GM21717 (cell line): ENCODE measurements at regions not wholly inside any gene's neighbourhood (a gene's known extent, or its start where the extent isn't known, plus 50 kb on each side); places are given as distances from the start of the nearest gene placed in this dataset.
"Not testable (repeated sequence)": the region's sequence is repeated elsewhere in the genome, so short reads cannot be mapped to it uniquely, and the experiment has no call there.

Source experiments
- ATAC-seq: cut with Tn5 transposase; IDR thresholded peaks from one replicate; pipeline ENCODE4 v1.9.1; 2021; ENCODE audit warnings: mild to moderate bottlenecking, moderate library complexity; ENCODE audit not compliant: unreplicated experiment

DNA sequence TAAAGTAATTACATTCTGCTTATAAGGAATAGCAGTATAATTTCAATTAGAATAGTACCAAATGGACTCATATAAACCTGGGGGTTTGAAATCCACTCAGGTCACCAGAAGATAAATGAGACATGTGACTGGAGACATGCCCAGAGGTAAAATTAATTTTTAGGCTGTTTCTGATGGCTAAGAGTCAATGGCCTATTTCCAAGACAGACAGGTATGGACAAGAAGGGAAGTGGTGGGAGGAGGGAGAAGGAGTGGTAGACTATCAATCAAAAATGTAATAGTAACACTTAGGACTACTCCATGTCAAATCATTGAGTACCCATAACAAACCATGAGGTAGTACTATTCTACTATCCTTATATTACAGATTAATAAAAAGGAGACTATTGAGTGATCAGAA lies 544.0 kb downstream of the GALC start:
- no peak for ATAC-seq

DNA sequence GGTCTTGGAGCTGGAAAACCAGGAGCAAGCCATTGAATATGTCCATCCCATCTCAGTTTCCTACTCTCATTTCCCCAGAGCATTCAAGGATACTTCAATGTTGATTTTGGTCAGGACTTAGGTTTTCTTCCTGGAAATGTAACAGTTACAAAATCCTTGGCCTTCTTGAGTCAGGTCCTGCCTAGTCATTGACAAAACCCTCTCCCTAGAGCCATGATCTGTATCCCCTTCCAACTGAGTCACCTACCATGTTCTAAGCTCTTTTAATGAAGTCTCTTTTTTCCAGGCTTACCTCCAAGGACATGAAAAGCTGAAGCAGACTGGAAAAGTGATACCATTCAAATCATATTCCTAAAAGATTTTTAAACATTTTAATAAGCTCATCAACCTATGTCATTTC lies 549.2 kb downstream of the GALC start:
- no peak for ATAC-seq

DNA sequence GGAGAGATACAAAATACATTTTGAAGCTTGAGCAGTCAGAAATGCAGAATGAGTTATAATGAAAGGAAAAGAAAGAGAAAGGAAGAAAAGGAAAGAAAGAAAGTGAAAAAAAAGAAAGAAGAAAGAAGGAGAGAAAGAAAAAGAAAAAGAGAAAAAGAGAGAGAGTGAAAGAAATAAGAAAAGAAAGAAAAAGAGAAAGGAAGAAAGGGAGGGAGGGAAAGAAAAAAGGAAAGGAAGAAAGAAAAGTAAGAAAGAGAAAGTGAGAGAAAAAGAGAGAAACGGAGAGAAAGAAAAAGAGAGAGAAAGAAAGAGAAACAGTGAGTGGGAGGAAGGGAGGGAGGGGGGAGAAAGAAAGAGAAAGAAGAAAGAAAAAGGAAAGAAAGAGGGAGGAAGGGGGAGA lies 549.9 kb downstream of the GALC start:
- ATAC-seq, result no peak

DNA sequence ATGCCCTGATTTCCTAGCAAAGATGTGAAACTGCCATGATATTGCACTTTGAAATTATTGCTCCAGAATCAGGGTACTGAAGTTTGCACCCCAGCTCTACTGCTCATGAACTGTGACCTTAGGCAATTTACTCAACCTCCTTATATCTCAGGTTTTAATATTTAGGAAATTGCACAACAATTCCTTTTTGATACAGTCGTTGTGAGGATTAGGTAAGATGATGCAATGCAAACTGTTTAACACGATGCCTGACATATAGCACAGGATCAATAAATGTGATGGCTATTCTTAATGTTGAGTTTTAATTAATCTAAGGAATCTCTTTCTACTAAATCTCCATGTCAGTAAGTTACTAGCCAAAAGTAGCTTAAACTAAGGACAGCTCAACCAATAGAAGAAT lies 555.8 kb downstream of the GALC start:
- ATAC-seq, result no peak

DNA sequence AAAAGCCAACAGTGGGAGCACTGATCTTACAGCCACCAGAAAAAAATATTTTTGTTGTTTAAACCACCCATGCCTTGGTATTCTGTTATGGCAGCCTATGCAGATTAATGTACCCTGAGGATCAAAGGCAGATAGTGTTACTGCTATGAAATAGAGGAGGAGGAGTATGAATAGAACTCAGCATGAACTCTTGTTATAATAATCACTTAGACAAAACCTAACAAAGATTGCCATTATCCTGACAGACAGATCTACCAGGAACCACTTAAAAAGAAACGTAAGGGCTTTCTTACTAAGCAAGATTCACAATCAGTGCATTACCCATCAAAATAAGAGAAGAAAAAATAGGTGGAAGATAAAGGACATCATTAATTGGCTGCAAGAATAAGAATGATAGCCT lies 558.3 kb downstream of the GALC start:
- ATAC-seq, result no peak

DNA sequence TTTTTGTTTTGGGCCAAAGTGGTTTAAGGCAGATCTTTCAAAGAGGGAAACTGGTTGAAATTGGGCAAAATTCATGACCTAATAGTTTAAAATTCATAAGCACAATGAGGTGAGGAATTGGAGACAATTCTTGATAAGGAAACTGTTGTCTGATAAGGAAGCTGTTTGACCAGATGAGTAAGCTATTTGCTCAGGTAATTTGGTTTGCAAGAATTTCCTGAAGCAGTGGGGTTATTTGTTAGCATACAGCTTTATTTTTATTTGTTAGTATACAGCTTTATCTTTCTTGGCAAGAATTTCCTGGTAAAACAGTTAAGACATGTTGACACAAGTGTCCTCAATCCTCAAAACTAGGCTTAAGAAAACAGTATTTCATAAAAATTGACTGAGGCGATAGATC lies 559.0 kb downstream of the GALC start:
- ATAC-seq, result no peak

DNA sequence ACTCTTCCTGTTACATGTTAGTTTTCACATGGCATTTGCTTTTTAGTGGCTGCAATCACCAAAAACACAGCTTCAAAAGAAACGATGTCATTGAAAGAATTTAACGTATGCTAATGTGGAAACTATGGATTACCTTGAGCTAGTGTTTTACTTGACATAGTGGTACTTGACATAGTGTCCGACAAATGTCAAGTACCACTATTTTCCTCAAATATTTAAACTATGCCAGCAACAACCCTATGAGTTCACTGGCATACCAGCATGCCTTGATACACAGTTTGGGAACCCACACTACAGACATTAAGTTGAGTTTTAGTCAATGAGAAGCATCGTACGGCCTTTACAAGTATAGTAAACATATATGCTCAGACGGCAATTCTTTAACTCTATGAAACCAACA lies 560.3 kb downstream of the GALC start:
- ATAC-seq, result no peak

DNA sequence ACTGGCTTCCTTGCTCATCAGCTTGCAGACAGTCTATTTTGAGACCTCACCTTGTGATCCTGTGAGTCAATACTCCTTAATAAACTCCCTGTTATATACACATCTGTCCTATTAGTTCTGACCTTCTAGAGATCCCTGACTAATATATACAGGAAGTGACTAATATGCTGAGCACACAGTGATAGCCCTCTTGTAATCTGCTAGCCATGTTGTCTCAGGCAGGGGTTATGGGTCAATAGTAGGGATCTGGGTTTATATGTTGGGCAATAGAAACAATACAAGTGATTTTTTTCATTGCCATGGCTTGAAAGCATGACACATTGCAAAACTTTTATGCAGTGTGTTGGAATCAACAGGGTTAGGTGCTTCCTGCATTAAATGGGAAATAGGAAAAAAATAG lies 562.2 kb downstream of the GALC start:
- ATAC-seq, result no peak

DNA sequence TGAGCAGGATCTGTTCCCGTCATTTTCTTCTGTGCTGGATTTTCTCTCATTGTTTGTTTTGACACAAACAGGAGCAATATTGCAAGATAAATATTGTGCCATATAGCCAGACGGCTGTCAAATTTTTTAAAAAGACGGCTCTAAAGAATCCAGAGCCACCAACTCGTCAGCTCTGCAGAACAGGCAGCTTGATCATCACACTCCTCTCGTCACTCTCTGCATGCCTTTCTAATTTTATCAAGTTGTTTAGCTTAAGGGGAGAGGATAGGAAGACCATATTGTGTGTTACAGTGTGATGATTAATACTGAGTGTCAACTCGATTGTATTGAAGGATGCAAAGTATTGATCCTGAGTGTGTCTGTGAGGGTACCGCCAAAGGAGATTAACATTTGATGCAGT lies 562.8 kb downstream of the GALC start:
- ATAC-seq, result no peak

DNA sequence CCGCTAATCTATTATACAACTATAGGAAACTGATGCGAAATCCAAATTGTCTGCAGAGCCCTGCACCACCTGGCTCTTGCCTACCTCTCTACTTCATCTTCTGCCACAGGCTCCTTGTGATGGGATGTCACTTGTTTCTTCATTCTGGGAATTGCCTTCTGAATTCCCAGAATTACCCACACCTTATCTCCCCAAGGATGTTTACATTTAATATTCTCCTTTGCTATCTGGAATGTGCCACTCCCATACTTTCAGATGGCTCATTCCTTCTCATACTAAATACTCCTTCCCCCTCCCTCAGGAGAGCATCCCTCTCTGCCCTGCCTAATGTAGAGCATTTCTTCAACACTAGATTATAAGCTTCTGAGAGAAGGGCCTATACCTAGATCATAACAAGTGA lies 573.1 kb downstream of the GALC start:
- ATAC-seq, result no peak

DNA sequence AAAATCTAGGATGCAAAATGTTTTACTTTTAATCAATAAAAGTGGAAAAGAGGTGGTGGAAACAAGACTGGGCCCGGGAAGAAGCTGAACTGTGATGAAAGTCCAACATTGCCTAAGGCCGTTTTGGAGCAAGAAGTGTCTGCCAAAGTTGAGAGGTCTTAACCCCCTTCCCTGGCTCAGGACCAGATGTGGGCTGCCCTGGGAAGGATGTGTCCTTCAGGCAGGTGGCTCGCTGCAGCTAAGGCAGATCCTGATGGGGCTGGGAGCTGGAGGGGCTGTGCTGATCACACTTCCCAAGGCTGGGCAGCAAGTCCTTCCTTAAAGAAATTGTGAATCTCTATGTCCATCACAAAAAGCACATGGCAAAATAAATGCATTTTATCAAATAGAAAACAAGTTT lies 581.6 kb downstream of the GALC start:
- ATAC-seq, result no peak

DNA sequence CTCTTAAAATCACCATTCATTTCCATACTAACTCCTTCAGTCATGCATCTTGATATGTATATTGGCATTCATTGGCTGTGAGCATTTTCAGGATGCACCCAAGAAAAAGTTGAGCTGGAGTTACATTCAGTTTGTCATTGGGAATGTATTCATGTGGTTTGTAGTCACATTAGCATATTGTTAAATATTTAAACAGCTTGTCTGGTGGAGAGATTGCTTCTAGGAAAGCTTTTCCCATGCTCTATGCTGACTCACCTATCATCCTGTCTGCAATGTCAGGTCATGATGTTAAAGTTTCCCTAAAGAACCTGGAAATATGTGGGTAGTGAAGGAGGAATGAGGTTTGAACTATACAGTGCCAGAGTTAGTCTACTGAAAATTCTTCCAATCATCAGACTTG lies 583.6 kb downstream of the GALC start:
- ATAC-seq, result no peak

DNA sequence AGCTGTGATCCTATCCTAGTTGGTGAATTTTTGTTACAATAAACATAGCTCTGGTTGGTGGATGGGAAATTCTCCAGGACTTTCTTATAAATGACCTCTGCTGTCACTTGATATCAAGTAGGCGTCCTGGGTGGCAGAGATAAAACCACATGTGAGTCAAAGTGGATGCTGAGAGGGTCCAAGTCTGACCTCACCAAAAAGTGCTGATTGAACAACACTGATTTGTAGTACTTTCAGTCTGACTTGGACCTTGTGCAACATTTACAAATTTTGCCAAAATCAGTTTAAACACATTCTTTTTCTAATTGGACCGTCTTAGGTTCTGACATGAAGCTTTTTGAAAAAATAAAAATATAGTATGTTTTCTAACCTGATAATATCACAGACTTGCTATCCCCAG lies 585.6 kb downstream of the GALC start:
- no peak for ATAC-seq

DNA sequence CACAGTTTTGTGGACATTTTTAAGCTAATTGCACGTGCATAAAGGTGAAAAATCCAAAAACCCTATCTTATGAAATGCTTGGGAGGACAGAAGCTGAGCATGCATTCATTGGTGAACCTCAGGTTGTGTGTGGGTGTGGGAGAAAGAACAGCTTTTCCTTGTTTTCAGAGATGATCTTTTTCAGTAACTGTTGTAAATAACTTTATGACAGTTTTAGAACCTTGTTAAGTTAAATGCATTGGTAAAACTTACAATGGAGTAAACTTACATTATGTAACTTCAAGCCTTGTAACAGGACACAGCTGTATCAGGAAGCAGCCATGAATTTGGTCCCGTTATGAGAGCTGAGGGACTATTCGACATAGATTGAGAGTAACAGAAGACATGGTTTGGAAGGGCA lies 587.4 kb downstream of the GALC start:
- no peak for ATAC-seq

DNA sequence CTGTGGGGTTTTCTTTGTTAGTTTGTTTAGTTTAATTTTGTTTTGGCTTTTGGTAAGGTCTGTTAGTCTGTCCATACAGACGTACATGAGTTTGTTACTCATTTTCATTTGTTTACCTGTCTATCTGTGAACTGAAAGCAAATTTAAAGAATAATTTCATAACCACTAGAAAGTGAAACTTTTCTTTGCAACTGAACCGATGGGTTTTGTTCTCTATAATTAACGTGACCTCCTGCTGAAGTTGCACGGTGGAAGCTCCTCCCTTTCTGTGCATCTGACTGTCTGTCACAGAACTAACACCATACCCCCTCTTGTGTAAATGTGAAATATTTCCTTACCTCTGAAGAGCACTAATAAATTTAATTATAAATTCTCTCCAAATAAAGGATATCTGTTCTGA lies 595.5 kb downstream of the GALC start:
- ATAC-seq, result no peak

DNA sequence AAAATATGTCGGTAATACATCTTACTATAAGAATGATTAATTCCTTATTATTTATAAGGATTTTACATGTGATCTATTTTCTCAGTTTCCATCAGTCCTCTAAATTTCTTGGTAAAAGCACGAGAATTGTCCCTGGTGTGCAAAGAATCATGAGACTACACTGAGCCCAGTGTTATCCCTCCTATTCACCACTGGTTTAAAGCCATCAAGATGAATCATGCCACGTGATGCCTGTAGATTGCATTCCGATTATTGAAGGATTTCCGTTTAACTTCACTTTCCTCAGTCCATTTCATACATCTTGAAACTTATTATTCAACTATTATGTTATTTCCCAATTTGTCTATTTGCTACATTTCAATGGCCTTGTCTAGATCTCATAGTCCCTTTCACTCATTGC lies 601.9 kb downstream of the GALC start:
- ATAC-seq, result no peak

DNA sequence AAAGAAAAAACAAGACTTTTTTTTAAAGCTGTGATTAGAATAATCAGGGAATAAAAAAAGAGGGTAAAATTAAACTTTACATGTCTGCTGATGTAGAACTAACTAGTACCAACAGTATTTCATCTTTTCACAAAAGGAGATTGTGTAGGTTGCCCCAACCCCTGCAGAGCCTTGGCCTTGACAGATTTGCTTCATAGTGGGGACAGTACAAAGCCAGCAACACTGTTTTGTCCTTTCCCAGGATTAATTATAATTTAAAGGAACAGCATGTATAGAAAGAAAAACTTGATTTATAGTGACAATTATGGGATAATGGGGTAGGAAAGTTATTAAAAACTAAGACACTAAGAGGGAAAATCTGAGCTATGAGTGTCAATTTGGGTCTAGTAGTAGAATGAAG lies 604.0 kb downstream of the GALC start:
- no peak for ATAC-seq

DNA sequence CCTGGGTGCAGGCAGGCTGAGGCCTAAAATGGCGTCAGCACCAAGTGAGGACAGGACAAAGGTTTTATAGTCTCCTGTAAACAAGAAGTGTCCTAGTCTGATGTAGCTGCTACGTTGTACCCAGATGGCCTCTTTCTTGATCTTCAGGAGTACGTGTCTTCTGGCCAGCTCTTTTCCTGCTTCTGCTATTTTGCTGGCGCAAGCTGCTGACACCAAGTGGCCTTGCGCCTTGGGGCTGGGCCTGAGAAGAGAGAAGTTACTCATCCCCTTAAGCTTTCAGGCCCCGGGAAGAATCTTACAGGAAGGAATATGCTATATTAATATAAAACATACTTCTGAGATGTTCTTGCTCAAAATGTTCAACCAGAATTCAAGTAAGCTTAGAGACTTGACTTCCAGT lies 605.2 kb downstream of the GALC start:
- no peak for ATAC-seq

DNA sequence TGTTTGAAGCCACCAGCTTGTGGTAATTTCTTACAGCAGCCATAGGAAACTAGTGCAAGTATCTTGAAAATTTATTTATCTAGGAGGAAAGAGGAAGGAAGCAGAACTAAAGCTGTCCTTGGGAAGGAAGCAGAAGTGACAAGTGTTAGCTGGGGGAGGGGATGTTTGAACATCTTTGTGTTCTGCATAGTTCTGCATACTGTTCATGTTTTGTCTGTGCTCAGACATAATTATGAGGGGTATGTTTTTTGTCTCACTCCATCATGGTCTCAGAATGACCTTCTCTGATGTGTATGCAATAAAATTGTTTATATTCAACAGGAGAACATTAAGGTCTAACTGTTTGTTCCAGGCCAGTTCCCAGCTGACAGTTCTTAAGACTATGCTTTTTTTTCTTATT lies 606.5 kb downstream of the GALC start:
- no peak for ATAC-seq

DNA sequence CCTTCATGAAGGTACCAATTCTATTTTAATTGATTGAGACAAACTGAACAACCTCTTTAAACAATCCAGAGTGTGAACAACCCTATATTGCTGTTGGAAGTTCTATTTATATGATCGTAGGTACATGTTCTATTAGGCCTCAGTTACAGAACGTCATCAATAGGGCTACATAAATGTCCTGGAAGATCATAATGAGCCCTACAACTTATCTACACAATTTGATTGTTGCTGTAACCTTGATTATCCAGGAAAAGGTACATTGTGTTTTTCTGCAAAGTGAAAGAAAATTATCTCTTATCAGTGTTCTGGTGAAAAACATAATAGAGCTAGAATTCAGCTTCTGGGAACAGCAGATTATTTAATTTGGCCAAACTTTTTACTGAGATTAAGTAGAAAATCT lies 612.9 kb downstream of the GALC start:
- ATAC-seq, result no peak

DNA sequence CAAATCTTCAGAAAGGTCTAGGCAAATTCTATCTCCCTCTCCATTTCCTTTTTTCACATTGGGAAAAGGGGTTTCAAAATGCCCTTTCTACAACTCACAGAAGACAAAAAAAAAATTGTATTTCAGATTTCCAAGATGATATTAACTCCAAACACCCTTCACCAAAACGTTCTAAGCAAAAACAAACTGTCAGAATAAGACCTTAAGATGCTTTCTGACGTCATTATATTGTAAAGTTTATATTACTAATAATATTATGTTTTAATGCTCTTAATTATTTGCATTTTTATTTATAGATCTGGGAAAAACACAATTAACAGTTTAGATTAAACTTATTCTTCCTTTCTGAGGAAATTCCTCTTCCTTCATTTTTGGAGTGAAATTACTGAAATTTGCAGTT lies 624.2 kb downstream of the GALC start:
- ATAC-seq, result no peak

DNA sequence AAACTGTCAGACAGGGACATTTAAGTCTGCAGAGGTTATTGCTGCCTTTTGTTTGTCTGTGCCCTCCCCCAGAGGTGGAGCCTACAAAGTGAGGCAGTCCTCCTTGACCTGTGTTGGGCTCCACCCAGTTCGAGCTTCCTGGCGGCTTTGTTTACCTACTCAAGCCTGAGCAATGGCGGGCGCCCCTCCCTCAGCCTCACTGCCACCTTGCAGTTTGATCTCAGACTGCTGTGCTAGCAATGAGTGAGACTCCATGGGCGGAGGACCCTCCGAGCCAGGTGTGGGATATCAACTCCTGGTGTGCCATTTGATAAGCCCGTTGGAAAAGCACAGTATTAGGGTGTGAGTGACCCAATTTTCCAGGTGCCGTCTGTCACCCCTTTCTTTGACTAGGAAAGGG lies 632.7 kb downstream of the GALC start:
- not testable (repeated sequence) for ATAC-seq

DNA sequence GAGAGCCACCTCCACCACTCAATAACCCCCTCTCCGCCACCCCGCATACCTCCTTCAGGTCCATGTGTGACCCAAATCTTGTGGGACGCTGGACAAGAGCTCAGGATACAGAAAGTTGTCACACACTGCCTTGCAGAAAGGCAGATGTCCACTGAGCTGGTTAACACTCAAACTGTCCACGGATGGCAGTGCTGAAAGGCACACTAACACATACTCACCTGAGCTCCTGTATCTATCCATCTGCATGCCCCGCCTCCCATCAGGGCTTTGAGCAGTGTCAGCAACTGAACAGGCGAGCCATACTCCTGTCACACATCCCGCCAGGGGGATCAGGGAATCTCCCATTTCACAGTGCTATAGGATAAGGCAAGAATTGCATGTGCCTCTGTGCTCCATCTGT lies 642.0 kb downstream of the GALC start:
- no peak for ATAC-seq

DNA sequence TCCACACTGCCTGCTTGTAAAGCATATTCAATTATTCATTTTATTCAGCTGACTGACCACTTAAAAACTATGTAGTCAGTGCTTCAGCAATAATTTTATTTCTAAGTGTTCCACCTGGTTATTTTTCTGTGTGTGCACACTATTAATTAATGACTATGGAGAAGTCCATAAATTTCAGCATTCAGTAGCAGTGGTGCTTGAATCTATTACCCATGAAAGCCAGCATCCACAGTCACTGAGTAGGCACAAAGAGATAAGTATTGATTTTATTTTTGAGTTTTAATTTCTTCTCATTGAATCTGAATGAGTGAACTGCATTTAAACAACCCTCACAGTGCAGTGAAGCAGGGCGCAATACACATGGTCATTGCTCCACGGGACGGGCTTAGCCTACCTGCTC lies 643.1 kb downstream of the GALC start:
- no peak for ATAC-seq
